Skeletal muscle satellite cell (primary cell): ENCODE measurements at regions not wholly inside any gene's neighbourhood (a gene's known extent, or its start where the extent isn't known, plus 50 kb on each side); places are given as distances from the start of the nearest gene placed in this dataset.
"Not testable (repeated sequence)": the region's sequence is repeated elsewhere in the genome, so short reads cannot be mapped to it uniquely, and the experiment has no call there.

Experiments used
- H3K27me3 ChIP-seq: 2 replicates; pipeline ENCODE4 v1.7.0; 2013; ENCODE audit warnings: low read length; ENCODE audit not compliant: control insufficient read depth, insufficient read depth
- H3K36me3 ChIP-seq: 2 replicates; pipeline ENCODE4 v1.7.0; 2013; ENCODE audit warnings: mild to moderate bottlenecking, control low read depth, low read length; ENCODE audit not compliant: insufficient read depth
- H3K4me1 ChIP-seq: 2 replicates; pipeline ENCODE4 v1.7.0; 2013; ENCODE audit warnings: low read length; ENCODE audit not compliant: control insufficient read depth, insufficient read depth
- H3K4me2 ChIP-seq: 2 replicates; pipeline ENCODE4 v1.7.0; 2013; ENCODE audit warnings: mild to moderate bottlenecking, low read length
- H3K4me3 ChIP-seq: 2 replicates; pipeline ENCODE4 v1.7.0; 2013; ENCODE audit warnings: low read length
- H3K9ac ChIP-seq: 2 replicates; pipeline ENCODE4 v1.7.0; 2013; ENCODE audit warnings: mild to moderate bottlenecking, low read depth, low read length, moderate library complexity
- H3K9me3 ChIP-seq: replicated peaks from 2 replicates; pipeline ENCODE4 v1.7.0; 2013; ENCODE audit warnings: mild to moderate bottlenecking, control low read depth, low read length

DNA sequence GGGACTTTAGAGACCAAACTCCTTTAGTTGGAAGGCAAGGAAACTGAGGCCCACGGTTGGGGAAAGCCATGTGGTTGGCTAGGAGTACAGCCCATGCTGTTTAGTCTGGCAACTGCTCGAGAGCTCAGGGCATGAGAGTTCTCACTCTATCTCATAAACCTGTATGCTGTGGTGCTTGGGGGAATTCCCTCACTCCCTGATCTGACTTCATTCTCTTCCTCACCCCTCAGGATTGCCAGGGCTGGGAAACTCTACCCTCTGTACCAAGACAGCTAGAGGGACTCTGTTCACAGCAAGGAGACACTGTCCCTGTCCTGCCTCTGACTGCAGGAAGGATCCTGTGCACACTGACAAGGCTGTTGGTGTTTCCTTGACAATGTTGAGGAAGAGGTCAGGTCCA is 230.2 kb downstream of the ZNF621 start:
- Histone ChIP-seq H3K4me1 (no peaks in the 10 kb centered on the region), H3K9me3 (no peaks in the 10 kb centered on the region), H3K36me3 (no peaks in the 10 kb centered on the region), H3K4me2 (no peak overlapping the region), H3K27me3 (peaks cover 4% of the 10 kb centered on the region), H3K4me3 (no peak overlapping the region), H3K9ac (no peak overlapping the region)

DNA sequence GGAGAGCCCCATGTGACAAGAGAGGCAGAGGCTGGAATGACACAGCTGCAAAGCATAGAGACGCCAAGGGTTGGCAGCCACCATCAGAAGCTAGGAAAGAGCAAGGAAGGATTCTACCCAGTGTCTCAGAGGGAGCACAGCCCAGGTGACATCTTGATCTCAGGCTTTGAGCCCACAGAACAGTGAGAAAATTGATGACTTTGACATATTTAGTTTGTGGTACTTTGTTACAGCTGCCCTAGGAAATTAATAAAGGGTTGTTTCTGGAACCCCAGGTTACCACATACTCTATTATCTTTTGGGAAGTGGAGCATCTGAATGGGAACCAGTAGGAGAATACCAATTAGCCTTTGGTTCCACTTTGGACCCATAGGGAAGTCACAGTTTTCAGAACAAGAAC is 231.7 kb downstream of the ZNF621 start:
- H3K4me2 ChIP-seq: no peak overlapping the region
- H3K4me3 ChIP-seq: no peak overlapping the region
- H3K9me3 ChIP-seq: no peaks in the 10 kb centered on the region
- no peaks in the 10 kb centered on the region for H3K36me3 ChIP-seq
- peaks cover 4% of the 10 kb centered on the region for H3K27me3 ChIP-seq
- H3K4me1 ChIP-seq: no peaks in the 10 kb centered on the region
- no peak overlapping the region for H3K9ac ChIP-seq

DNA sequence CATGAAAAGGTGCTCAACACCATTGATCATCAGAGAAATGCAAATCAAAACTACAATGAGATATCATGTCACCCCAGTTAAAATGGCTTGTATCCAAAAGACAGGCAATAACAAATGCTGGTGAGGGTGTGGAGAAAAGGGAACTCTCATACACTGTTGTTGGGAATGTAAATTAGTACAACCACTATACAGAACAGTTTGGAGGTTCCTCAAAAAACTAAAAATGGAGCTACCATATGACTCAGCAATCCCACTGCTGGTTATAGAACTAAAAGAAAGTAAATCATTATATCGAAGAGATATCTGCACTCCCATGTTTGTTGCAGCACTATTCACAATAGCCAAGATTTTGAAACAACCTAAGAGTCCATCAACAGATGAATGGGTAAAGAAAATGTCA is 238.0 kb downstream of the ZNF621 start:
- H3K9ac ChIP-seq, H3K4me1 ChIP-seq, H3K27me3 ChIP-seq, H3K4me2 ChIP-seq, H3K36me3 ChIP-seq, H3K4me3 ChIP-seq, H3K9me3 ChIP-seq: not testable (repeated sequence)

DNA sequence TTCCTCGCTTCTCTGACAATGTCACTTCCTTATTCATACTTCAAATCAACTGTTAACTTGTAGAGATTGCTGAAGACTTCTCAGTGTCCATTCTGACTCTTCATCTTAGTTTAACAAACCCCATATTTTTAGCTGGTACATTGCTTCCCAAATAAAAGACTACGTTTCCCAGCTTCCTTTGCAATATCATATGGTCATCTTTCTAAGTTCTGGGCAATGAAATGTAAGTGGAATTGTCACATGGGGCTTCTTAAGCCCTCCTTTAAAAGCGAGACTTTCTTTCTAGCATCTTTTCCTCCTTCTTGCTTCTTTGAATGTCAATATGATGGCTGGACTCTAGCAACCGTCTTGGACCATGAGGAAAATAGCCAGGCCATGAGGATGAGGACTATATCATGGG is 239.0 kb downstream of the ZNF621 start:
- Histone ChIP-seq H3K27me3 (no peaks in the 10 kb centered on the region), H3K4me2 (no peak overlapping the region), H3K9ac (no peak overlapping the region), H3K36me3 (no peaks in the 10 kb centered on the region), H3K9me3 (no peaks in the 10 kb centered on the region), H3K4me1 (peaks cover 4% of the 10 kb centered on the region), H3K4me3 (no peak overlapping the region)

DNA sequence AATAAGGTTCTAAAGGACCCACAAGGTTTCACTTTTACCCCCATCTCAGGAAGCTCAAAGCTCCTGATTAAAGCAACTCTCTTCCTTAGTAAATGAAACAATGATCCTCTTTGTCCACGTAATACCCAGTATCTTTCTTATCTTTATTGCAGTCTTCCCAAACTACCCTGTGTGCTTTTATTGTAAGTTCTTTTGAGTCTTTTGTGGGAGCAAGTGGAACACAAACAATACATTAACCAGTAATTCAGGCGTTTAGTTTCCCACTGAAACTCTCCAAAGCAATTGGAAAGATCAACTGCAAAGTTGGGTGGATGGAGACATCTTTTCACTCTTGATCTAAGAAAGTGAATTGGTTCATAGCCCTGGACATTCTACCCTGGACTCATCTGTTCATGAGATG is 240.0 kb downstream of the ZNF621 start:
- H3K9me3 ChIP-seq: no peaks in the 10 kb centered on the region

DNA sequence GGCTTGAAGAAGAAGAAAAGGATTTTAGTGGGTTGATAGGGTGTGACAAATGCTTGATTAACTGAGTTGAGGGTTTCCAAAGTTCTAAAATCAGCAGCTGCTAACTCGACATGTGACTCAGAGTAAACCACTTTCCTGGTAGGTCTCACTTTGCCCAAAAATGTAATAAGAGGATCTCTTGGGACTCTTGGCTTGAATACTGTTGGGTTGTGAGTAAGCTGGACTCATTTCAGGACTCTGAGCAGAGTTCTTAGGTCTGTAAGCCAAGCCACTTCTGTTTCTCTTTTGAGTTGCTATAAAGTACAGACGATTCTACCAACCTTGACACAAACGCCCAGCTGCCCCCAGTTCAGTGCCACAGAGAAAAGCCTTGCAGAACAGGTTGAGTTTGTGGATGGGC is 241.1 kb downstream of the ZNF621 start:
- Histone ChIP-seq H3K9ac (no peak overlapping the region), H3K4me1 (peaks cover 4% of the 10 kb centered on the region), H3K36me3 (no peaks in the 10 kb centered on the region), H3K4me3 (no peak overlapping the region), H3K27me3 (no peaks in the 10 kb centered on the region), H3K9me3 (no peaks in the 10 kb centered on the region), H3K4me2 (peak overlapping the region; percentile 1)

More for the DNA sequence above, 240.0 kb downstream of the ZNF621 start:
- Histone ChIP-seq H3K4me3 (no peak overlapping the region), H3K36me3 (no peaks in the 10 kb centered on the region), H3K27me3 (no peaks in the 10 kb centered on the region), H3K4me1 (peaks cover 4% of the 10 kb centered on the region), H3K9ac (no peak overlapping the region), H3K4me2 (no peak overlapping the region)

DNA sequence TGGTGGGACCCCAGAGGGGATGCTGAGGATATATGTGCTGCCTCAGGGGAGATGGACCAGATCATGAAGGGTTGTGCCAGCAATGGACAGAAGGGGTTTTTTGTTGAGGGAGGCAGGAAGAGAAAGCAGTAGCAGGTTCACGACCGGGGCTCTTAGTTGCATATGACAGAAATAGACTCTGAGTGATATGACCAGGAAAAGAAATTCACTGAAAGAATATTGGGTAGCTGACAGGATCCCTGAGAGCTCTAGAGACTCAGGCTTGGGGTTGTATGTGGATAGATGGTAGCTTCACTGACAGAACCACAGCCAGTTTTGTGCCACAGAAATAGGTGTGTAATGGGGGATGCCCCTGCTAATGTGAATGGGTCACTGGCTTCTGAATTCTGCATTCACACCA is 241.6 kb downstream of the ZNF621 start:
- no peaks in the 10 kb centered on the region for H3K27me3 ChIP-seq

DNA sequence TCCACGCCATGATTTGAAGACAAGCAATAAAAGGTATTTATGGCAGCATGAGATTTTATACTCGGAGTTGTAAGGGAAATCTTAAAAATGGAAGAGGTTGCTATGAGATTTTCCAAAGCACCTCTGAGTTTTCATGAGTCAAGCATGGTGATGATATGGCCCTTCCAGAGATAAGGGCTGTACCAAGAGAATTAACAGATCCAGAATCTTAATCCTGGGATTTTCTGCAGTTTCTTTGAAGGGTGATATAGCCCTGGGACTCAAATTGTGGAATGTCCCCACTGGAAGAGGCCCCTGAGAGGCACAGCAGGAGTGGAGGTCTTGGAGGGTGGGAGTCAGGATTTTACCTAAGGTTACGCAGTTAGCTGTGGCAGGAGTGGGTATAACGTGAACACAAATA is 243.3 kb downstream of the ZNF621 start:
- H3K9me3 ChIP-seq: no peaks in the 10 kb centered on the region
- H3K36me3 ChIP-seq: no peaks in the 10 kb centered on the region
- no peak overlapping the region for H3K4me3 ChIP-seq
- peaks cover 4% of the 10 kb centered on the region for H3K4me1 ChIP-seq
- H3K9ac ChIP-seq: no peak overlapping the region
- H3K4me2 ChIP-seq: no peak overlapping the region
- no peaks in the 10 kb centered on the region for H3K27me3 ChIP-seq

More for the DNA sequence above, 241.6 kb downstream of the ZNF621 start:
- Histone ChIP-seq H3K4me1 (peaks cover 4% of the 10 kb centered on the region), H3K9me3 (no peaks in the 10 kb centered on the region), H3K4me3 (no peak overlapping the region), H3K4me2 (peak overlapping the region; percentile 1), H3K36me3 (no peaks in the 10 kb centered on the region), H3K9ac (no peak overlapping the region)

DNA sequence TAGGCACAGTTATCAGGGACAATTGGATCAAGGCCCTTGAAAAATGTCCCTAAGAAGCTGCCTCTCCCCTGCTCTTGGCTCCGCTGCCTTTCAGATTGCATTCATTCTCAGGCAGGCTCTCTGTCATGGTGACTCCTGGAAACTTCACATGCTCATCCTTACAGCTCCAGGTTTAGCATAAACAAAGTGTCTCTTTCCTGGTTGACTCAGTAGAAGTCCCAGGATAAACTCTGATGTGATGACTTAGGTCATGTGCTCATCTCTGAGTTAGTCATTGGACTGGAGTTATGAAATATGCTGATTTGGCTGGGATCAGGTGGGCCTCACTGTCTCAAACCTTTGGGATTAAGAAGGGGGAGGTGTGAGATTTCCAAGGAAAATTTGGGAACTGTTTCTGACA is 243.8 kb downstream of the ZNF621 start:
- no peak overlapping the region for H3K4me2 ChIP-seq
- H3K36me3 ChIP-seq: no peaks in the 10 kb centered on the region
- no peaks in the 10 kb centered on the region for H3K27me3 ChIP-seq
- no peak overlapping the region for H3K9ac ChIP-seq
- H3K9me3 ChIP-seq: no peaks in the 10 kb centered on the region
- H3K4me3 ChIP-seq: no peak overlapping the region
- peaks cover 4% of the 10 kb centered on the region for H3K4me1 ChIP-seq

DNA sequence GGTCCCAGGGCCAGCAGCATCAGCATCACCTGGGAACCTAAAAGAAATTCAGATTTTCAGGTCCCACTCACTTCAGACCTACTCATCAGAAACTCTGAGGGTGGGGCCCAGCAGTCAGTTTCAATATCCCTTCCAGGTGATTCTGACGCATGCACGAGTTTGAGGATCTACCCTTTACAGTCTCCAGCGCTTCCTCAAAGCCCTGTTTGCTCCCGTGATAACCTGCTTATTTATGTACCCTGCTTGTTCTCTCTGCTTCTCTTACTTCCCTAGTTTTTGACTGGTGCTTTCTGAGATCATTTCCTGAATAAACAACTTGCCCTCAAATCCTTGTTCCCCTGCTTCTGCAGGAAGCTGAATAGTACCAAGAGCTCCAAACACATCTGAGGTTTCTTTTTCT is 245.3 kb downstream of the ZNF621 start:
- Histone ChIP-seq H3K9ac (no peak overlapping the region), H3K9me3 (no peaks in the 10 kb centered on the region), H3K4me3 (no peak overlapping the region), H3K4me2 (no peak overlapping the region), H3K4me1 (peaks cover 4% of the 10 kb centered on the region), H3K36me3 (no peaks in the 10 kb centered on the region), H3K27me3 (no peaks in the 10 kb centered on the region)

DNA sequence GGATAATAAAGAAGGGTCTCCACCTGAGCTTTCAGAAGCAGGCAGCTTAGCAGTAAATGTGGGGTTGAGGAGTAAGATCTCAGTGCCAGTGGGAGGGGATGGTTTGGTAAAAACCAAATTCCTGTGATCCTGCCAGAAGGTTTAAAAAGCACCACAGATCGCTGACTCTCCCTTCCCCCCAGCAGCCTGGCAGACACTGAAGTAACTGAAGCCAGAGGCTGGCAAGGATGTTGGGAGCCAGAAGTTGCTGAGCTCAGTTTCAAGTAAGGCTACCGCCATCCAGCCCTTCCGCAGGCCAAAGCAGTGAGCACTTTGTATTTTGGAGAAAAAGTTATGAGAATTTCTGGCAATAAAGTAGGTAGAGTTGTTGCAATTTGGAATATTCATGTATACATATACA is 246.4 kb downstream of the ZNF621 start:
- no peaks in the 10 kb centered on the region for H3K9me3 ChIP-seq
- no peak overlapping the region for H3K9ac ChIP-seq
- no peak overlapping the region for H3K4me2 ChIP-seq
- H3K4me1 ChIP-seq: peaks cover 3% of the 10 kb centered on the region
- H3K4me3 ChIP-seq: no peak overlapping the region
- no peaks in the 10 kb centered on the region for H3K27me3 ChIP-seq
- no peaks in the 10 kb centered on the region for H3K36me3 ChIP-seq

DNA sequence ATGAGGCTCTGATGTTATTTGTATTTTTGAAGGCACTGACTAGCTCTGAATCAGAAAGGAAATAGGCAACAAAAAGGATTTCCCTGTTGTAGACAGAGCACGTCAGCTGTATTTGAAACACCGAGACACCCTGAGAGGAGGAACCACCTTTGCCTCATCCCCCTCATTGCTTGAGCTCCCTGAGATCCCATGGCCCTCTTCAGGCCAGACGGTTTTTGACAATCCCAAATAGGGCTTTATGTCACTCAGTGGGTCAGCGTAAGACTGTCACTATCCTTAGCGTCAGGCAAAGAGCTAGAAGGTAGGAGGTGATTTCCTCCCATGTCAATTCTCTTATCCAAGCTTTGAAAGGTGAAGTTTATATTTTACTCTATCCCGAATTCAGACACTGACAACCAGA is 254.3 kb downstream of the ZNF621 start:
- Histone ChIP-seq H3K27me3 (peaks cover 3% of the 10 kb centered on the region), H3K9ac (no peak overlapping the region), H3K4me2 (no peak overlapping the region), H3K9me3 (no peaks in the 10 kb centered on the region), H3K4me3 (no peak overlapping the region), H3K36me3 (no peaks in the 10 kb centered on the region), H3K4me1 (peaks cover 20% of the 10 kb centered on the region)
